ENCODE measurements at regions not wholly inside any gene's neighbourhood (a gene's known extent, or its start where the extent isn't known, plus 50 kb on each side); places are given as distances from the start of the nearest gene placed in this dataset.

GRCh38 chr2:22329211-22330154, 1055.5 kb upstream of the KLHL29 start:
- TF ChIP-seq FOXP2 (optimal IDR thresholded peaks at IDR 0.05; ENCODE audit: control extremely low read depth, extremely low read length, insufficient read depth) (no peak), EZH2 (IDR thresholded peaks at IDR 0.05) (no peak)

All from SK-N-MC (cell line).